ENCODE measurements at regions not wholly inside any gene's neighbourhood (a gene's known extent, or its start where the extent isn't known, plus 50 kb on each side); places are given as distances from the start of the nearest gene placed in this dataset.

- in situ Hi-C loops (cut with HindIII; ENCODE audit: low sequenced_read_pairs) = no loop called here
- DNase-seq (ENCODE audit: low read depth) = no peak
- TF ChIP-seq, protein P1, sequence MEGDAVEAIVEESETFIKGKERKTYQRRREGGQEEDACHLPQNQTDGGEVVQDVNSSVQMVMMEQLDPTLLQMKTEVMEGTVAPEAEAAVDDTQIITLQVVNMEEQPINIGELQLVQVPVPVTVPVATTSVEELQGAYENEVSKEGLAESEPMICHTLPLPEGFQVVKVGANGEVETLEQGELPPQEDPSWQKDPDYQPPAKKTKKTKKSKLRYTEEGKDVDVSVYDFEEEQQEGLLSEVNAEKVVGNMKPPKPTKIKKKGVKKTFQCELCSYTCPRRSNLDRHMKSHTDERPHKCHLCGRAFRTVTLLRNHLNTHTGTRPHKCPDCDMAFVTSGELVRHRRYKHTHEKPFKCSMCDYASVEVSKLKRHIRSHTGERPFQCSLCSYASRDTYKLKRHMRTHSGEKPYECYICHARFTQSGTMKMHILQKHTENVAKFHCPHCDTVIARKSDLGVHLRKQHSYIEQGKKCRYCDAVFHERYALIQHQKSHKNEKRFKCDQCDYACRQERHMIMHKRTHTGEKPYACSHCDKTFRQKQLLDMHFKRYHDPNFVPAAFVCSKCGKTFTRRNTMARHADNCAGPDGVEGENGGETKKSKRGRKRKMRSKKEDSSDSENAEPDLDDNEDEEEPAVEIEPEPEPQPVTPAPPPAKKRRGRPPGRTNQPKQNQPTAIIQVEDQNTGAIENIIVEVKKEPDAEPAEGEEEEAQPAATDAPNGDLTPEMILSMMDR (IDR thresholded peaks at IDR 0.05; ENCODE audit: low read depth, low read length, missing control alignments) = no peak
- H3K4me3 ChIP-seq (ENCODE audit: low read depth, low read length) = no peak overlapping the region
Measured at GRCh38 chr3:29140666-29141065, 140.2 kb upstream of the RBMS3 start.

DNA sequence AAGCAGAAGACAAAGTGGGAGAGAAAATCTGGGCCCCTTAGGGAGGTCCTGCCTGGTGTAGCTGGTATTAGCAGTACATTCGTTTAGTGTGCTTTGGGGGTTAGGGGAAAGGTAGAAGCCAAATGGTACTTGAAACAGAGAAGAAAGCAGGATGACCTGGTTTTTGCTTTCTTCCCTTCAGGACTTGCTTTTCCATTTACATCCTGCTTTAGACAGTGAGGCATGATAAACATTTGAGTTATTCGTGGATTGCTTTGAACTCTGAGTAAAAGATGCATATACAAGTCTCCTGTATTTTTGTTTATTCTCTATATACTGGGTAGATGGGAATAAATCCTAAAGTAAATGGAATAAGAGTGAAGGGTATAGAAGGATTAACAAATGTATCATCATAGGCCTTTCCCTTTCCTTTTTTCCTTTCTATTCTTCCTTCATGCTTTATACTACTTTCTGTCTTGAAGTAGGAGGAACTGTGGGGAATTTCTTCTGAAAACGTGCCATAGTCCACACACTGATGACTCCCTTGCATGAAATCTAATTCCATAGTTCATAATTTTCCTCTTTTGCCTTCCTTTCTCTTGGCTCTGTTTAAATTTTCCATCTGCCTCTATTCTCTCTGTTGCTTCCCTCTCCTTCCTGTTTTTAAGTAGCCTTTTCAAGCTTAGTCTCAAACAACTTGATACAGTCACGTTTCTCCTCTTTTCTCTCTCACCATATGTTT is 139.5 kb upstream of the RBMS3 start:
- H3K4me3 ChIP-seq (ENCODE audit: low read depth, low read length) = no peak overlapping the region
- DNase-seq (ENCODE audit: low read depth) = no peak
- in situ Hi-C loops (cut with HindIII; ENCODE audit: low sequenced_read_pairs) = no loop called here
- TF ChIP-seq, protein P1 (IDR thresholded peaks at IDR 0.05; ENCODE audit: low read depth, low read length, missing control alignments) = no peak

DNA sequence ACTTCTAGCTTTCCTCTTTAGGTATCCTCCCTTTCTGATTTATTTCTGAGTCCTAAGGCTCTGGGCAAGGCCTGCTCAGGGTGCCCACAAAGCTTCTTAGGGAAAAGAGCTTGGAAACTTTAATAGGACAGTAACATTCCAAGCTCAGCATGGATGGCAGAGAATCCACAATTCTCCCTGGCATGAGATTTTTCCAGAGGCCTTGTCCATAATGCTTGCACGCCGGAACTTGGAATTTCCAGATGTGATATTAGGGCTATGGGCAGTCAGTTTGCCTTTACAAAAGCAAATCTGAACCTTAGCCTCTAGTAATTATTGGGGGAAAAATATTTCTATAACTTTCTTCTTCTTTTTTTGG is 139.0 kb upstream of the RBMS3 start:
- TF ChIP-seq, protein P1 (IDR thresholded peaks at IDR 0.05; ENCODE audit: low read depth, low read length, missing control alignments) = no peak
- in situ Hi-C loops (cut with HindIII; ENCODE audit: low sequenced_read_pairs) = no loop called here
- no peak for DNase-seq (ENCODE audit: low read depth)
- no peak overlapping the region for H3K4me3 ChIP-seq (ENCODE audit: low read depth, low read length)

- in situ Hi-C loops (cut with HindIII; ENCODE audit: low sequenced_read_pairs) = no loop called here
- TF ChIP-seq, protein P1 (IDR thresholded peaks at IDR 0.05; ENCODE audit: low read depth, low read length, missing control alignments) = no peak
- H3K4me3 ChIP-seq (ENCODE audit: low read depth, low read length) = no peak overlapping the region
- DNase-seq (ENCODE audit: low read depth) = no peak
Measured at GRCh38 chr3:29143151-29143550, 137.7 kb upstream of the RBMS3 start.

- H3K4me3 ChIP-seq (ENCODE audit: low read depth, low read length) = no peak overlapping the region
- TF ChIP-seq, protein P1 (IDR thresholded peaks at IDR 0.05; ENCODE audit: low read depth, low read length, missing control alignments) = no peak
- DNase-seq (ENCODE audit: low read depth) = no peak
- in situ Hi-C loops (cut with HindIII; ENCODE audit: low sequenced_read_pairs) = no loop called here
Measured at GRCh38 chr3:29144361-29144760, 136.5 kb upstream of the RBMS3 start.

DNA sequence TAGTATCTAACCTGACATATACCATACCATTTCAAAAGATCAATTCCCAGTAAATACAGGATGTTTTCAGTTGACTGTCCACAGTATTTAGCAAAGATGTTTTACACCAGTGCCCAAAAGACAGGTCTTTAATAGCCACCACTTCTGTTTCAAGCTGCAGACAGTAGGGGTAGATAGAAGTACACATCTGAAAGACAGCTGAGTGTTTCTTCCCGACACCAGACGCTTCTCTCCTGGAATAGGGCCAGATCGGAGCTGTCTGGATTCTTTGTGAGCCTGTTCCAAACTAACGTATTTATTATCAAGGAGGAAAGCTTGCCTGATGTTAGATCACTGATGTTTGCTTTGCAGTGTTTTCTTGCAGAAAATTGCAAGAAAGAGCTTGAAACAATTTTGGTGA is 136.1 kb upstream of the RBMS3 start:
- peak; percentile 6 for DNase-seq (ENCODE audit: low read depth)
- in situ Hi-C loops (cut with HindIII; ENCODE audit: low sequenced_read_pairs) = no loop called here
- H3K4me3 ChIP-seq (ENCODE audit: low read depth, low read length) = no peak overlapping the region
- TF ChIP-seq, protein P1 (IDR thresholded peaks at IDR 0.05; ENCODE audit: low read depth, low read length, missing control alignments) = no peak
